DMS114 treated with DMSO at 0.1 percent for 48 hours (cell line): ENCODE measurements at regions not wholly inside any gene's neighbourhood (a gene's known extent, or its start where the extent isn't known, plus 50 kb on each side); places are given as distances from the start of the nearest gene placed in this dataset.
"Not testable (repeated sequence)": the region's sequence is repeated elsewhere in the genome, so short reads cannot be mapped to it uniquely, and the experiment has no call there.

Experiments
- DNase-seq: peaks from one replicate; lab custom pipeline; 2025; ENCODE audit not compliant: unreplicated experiment; lab: John Stamatoyannopoulos, UW

GRCh38 chr1:38201431-38201830 lies 154.8 kb upstream of the POU3F1 start:
- no peak for DNase-seq

GRCh38 chr1:38198621-38199020 lies 152.0 kb upstream of the POU3F1 start:
- no peak for DNase-seq

DNA sequence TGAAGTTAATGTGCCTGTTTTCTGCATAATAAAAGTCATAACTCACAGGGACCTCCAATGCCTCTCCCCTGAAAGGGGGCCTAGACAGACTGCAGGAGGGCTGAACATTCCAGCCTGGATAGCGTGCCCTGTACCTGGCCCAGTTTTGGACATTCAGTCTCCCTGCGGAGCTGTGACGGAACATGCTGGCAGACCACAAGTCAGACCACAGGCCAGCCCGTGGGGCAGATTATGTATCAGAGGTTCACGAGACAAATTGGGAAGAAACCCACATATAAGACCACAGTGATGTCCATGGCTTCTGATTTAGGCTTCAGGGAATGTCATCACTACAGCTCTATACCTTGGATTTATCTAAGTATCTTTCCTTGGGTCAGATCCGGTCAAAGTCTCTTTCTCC lies 151.5 kb upstream of the POU3F1 start:
- DNase-seq = no peak

- DNase-seq = no peak
These were observed 150.9 kb upstream of the POU3F1 start for GRCh38 chr1:38197312-38198061.

- no peak for DNase-seq
These were observed 147.9 kb upstream of the POU3F1 start for GRCh38 chr1:38194472-38194871.

DNA sequence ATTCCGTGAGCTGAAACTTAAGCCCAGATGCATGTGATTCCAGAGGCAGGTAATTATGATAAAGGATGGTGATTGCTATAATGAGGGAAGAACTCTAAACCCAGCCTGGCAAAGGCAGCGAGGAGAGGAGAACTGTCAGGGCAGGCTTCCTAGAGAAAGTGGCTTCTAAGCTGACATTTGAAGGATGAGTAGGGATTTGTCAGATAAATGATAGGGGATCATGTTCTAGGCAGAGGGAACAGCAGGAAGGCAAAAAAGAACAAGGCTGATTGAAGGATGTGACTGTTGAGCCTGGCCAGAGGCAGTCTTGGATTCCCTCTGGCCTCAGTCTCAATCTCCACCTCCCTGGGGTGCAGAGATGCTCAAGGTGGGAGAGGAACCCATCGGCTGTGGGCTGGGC lies 146.4 kb upstream of the POU3F1 start:
- DNase-seq = no peak

GRCh38 chr1:38191461-38191860 lies 144.9 kb upstream of the POU3F1 start:
- DNase-seq = no peak

- DNase-seq = no peak
These were observed 144.4 kb upstream of the POU3F1 start for GRCh38 chr1:38190983-38191382.

DNA sequence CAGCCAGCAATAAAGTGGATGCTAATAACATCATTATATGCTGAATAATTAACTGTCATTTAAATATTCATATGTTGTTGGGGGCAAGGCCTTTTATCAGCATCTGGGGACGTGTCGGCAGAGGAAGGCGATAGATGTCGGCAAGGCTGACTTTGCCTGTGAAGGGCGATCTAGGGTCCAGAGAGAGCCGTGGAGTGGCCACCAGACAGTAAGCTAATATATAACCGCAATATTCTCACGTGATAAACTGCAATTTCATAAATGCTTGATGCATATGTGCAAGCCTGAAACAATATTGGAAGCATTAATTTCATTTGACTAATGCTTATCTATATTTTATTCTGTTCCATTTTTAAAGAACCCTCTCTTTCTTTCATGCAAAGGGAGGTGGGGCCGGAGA lies 141.0 kb upstream of the POU3F1 start:
- DNase-seq = no peak

DNA sequence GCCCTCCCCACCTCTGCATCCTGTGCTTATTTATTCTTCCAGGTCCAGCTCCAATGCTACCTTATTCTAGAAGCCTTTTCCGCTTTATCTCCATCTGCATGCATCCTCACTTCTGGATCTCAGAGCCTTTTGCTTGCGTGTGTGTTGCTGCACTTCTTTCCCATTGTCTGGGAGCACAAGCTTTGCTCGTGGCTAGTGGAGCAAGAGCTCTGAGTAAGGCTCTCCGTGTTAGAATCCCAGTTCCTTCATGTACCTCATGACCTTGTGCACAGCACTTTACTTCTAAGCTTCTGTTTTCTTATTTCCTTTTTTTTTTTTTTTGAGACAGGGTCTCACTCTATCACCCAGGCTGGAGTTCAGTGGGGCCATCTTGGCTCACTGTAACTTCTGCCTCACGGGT lies 140.0 kb upstream of the POU3F1 start:
- DNase-seq = no peak

- DNase-seq = no peak
These were observed 139.3 kb upstream of the POU3F1 start for GRCh38 chr1:38185913-38186312.

GRCh38 chr1:38183747-38184146 lies 137.2 kb upstream of the POU3F1 start:
- DNase-seq = no peak

DNA sequence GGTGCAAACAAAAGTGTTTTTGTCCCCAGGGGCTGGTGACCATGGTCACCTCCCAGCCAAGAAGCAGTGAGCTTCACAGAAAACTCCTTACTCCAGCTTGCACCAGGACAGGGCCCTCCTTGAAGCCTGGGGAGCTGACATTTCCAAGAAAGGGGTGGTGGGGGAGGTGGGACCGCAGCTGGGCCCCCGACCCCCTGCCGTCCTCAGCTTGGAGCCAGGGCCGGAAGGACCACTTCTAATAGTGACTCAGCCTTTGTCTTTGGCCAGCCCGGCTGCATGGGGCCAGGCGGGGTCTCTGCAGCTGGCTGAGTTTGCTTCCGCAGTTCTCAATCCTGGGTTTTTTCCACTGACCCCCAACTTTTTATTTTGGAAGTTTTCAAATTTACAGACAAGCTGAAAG lies 136.5 kb upstream of the POU3F1 start:
- DNase-seq = no peak

- not testable (repeated sequence) for DNase-seq
These were observed 133.8 kb upstream of the POU3F1 start for GRCh38 chr1:38180388-38180787.

- DNase-seq = no peak
These were observed 132.9 kb upstream of the POU3F1 start for GRCh38 chr1:38179483-38179882.

- no peak for DNase-seq
These were observed 131.6 kb upstream of the POU3F1 start for GRCh38 chr1:38178216-38178615.

DNA sequence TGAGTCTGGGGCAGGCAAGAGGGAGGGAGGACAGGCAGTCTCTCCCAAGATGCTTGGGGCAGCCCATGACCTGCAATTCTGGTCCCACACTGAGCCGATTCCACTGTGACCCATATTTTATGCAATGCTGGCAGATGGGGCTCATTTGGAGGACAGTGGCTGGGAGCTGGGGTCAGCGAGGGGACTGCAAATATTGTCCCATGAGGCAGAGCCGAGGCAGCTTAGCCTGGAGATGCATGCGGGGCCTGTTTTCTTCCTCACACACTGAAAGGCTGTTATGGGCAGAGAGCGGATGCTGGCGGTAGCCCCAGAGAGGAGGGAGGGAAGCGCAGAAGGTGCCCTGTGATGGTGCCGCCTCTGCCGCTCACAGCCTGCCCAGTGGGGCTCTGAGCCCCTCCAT lies 128.5 kb upstream of the POU3F1 start:
- no peak for DNase-seq

DNA sequence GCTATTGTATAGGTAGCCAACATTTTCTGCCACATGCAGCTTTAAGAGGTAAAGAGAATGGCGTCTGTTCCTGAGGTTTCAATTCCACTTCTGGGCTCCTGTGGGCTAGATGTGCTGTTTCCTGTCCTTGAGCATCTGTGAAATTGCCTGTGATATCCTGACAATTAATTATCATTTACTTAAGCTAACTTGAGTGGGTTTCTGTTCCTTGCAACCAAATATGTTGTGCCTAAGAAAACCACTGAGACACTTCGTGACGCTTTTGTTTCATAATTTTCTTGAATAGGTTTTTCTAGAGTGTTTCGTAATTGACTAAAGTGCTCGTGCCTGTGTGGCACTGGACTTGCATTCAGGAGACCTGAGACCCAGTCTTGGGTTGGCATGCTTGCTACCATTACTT lies 127.3 kb upstream of the POU3F1 start:
- no peak for DNase-seq

- DNase-seq = no peak
These were observed 126.7 kb upstream of the POU3F1 start for GRCh38 chr1:38173157-38173831.

DNA sequence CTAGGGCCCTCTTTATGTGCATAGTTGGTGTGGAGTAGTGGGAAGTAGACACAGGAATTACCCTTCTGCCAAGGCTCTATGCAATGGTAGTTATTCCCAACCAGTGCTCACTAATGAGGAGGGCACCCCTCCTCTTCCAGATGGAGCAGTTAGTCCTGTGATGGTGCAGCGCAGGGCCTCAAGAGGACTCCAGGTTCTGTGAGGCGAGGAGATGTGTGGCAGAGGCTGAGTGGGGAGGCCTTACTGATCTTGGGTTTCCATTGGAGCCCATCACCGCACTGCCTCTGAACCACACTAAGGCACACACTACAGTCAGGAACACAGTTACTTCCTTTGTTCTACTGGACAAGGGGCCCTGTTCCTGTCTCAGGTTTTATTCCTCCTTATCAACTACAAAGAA lies 122.5 kb upstream of the POU3F1 start:
- DNase-seq = no peak

- no peak for DNase-seq
These were observed 121.8 kb upstream of the POU3F1 start for GRCh38 chr1:38168365-38168764.

- DNase-seq = no peak
These were observed 119.9 kb upstream of the POU3F1 start for GRCh38 chr1:38166461-38166860.
